ENCODE measurements at regions not wholly inside any gene's neighbourhood (a gene's known extent, or its start where the extent isn't known, plus 50 kb on each side); places are given as distances from the start of the nearest gene placed in this dataset.

GRCh38 chr6:87828044-87828443 lies 126.0 kb upstream of the AKIRIN2 start:
- H3K36me3 ChIP-seq (ENCODE audit: insufficient read depth, low read length), result no peaks in the 10 kb centered on the region
- no peak overlapping the region for H3K27ac ChIP-seq
- no peak for TF ChIP-seq FOXP2 (optimal IDR thresholded peaks at IDR 0.05; ENCODE audit: control extremely low read depth, extremely low read length, insufficient read depth)
- TF ChIP-seq POLR2AphosphoS5 (IDR thresholded peaks at IDR 0.05; ENCODE audit: borderline replicate concordance, low read depth, low read length), result no peak
- no peak for TF ChIP-seq EZH2 (IDR thresholded peaks at IDR 0.05)
- H3K4me3 ChIP-seq, result no peak overlapping the region
- H3K9me3 ChIP-seq (ENCODE audit: low read depth, low read length), result no peaks in the 10 kb centered on the region
- no peak overlapping the region for H3K9ac ChIP-seq (ENCODE audit: insufficient read length)
- no peak for DNase-seq (ENCODE audit: low read depth, low spot score)

- Histone ChIP-seq H3K9ac (ENCODE audit: insufficient read length) (no peak overlapping the region), H3K27ac (no peak overlapping the region), H3K9me3 (ENCODE audit: low read depth, low read length) (no peaks in the 10 kb centered on the region), H3K4me3 (no peak overlapping the region), H3K36me3 (ENCODE audit: insufficient read depth, low read length) (no peaks in the 10 kb centered on the region)
- no peak for TF ChIP-seq FOXP2 (optimal IDR thresholded peaks at IDR 0.05; ENCODE audit: control extremely low read depth, extremely low read length, insufficient read depth)
- no peak for DNase-seq (ENCODE audit: low read depth, low spot score)
Observed at GRCh38 chr6:87827346-87827745, 125.3 kb upstream of the AKIRIN2 start.

- Histone ChIP-seq H3K4me3 (no peak overlapping the region), H3K9ac (ENCODE audit: insufficient read length) (no peak overlapping the region), H3K36me3 (ENCODE audit: insufficient read depth, low read length) (no peaks in the 10 kb centered on the region), H3K9me3 (ENCODE audit: low read depth, low read length) (no peaks in the 10 kb centered on the region), H3K27ac (no peak overlapping the region)
- DNase-seq (ENCODE audit: low read depth, low spot score), result no peak
- no peak for TF ChIP-seq FOXP2 (optimal IDR thresholded peaks at IDR 0.05; ENCODE audit: control extremely low read depth, extremely low read length, insufficient read depth)
- TF ChIP-seq POLR2AphosphoS5 (IDR thresholded peaks at IDR 0.05; ENCODE audit: borderline replicate concordance, low read depth, low read length), result no peak
- no peak for TF ChIP-seq EZH2 (IDR thresholded peaks at IDR 0.05)
Observed at GRCh38 chr6:87826424-87826823, 124.4 kb upstream of the AKIRIN2 start.

GRCh38 chr6:87825821-87826221 lies 123.8 kb upstream of the AKIRIN2 start:
- no peaks in the 10 kb centered on the region for H3K36me3 ChIP-seq (ENCODE audit: insufficient read depth, low read length)
- no peak for DNase-seq (ENCODE audit: low read depth, low spot score)
- no peak overlapping the region for H3K27ac ChIP-seq
- no peak overlapping the region for H3K4me3 ChIP-seq
- no peak overlapping the region for H3K9ac ChIP-seq (ENCODE audit: insufficient read length)
- TF ChIP-seq POLR2AphosphoS5 (IDR thresholded peaks at IDR 0.05; ENCODE audit: borderline replicate concordance, low read depth, low read length) (no peak), EZH2 (IDR thresholded peaks at IDR 0.05) (no peak), FOXP2 (optimal IDR thresholded peaks at IDR 0.05; ENCODE audit: control extremely low read depth, extremely low read length, insufficient read depth) (no peak)
- no peaks in the 10 kb centered on the region for H3K9me3 ChIP-seq (ENCODE audit: low read depth, low read length)

- H3K27ac ChIP-seq, result no peak overlapping the region
- no peak overlapping the region for H3K9ac ChIP-seq (ENCODE audit: insufficient read length)
- no peak overlapping the region for H3K4me3 ChIP-seq
- no peaks in the 10 kb centered on the region for H3K9me3 ChIP-seq (ENCODE audit: low read depth, low read length)
- TF ChIP-seq POLR2AphosphoS5 (IDR thresholded peaks at IDR 0.05; ENCODE audit: borderline replicate concordance, low read depth, low read length), result no peak
- no peak for TF ChIP-seq EZH2 (IDR thresholded peaks at IDR 0.05)
- no peak for TF ChIP-seq FOXP2 (optimal IDR thresholded peaks at IDR 0.05; ENCODE audit: control extremely low read depth, extremely low read length, insufficient read depth)
- H3K36me3 ChIP-seq (ENCODE audit: insufficient read depth, low read length), result no peaks in the 10 kb centered on the region
- DNase-seq (ENCODE audit: low read depth, low spot score), result no peak
Observed at GRCh38 chr6:87824958-87825491, 123.0 kb upstream of the AKIRIN2 start.

- TF ChIP-seq POLR2AphosphoS5 (IDR thresholded peaks at IDR 0.05; ENCODE audit: borderline replicate concordance, low read depth, low read length) (no peak), FOXP2 (optimal IDR thresholded peaks at IDR 0.05; ENCODE audit: control extremely low read depth, extremely low read length, insufficient read depth) (no peak)
- Histone ChIP-seq H3K9me3 (ENCODE audit: low read depth, low read length) (no peaks in the 10 kb centered on the region), H3K27ac (no peak overlapping the region)
Observed at GRCh38 chr6:87822011-87822410, 120.0 kb upstream of the AKIRIN2 start.

GRCh38 chr6:87820343-87820984 lies 118.4 kb upstream of the AKIRIN2 start:
- DNase-seq (ENCODE audit: low read depth, low spot score), result no peak
- no peak overlapping the region for H3K27ac ChIP-seq
- H3K9ac ChIP-seq (ENCODE audit: insufficient read length), result no peak overlapping the region

More at GRCh38 chr6:87822011-87822410, 120.0 kb upstream of the AKIRIN2 start:
- H3K36me3 ChIP-seq (ENCODE audit: insufficient read depth, low read length), result no peaks in the 10 kb centered on the region
- no peak overlapping the region for H3K9ac ChIP-seq (ENCODE audit: insufficient read length)
- no peak overlapping the region for H3K4me3 ChIP-seq
- DNase-seq (ENCODE audit: low read depth, low spot score), result no peak

GRCh38 chr6:87817183-87817582 lies 115.2 kb upstream of the AKIRIN2 start:
- Histone ChIP-seq H3K9ac (ENCODE audit: insufficient read length) (no peak overlapping the region), H3K36me3 (ENCODE audit: insufficient read depth, low read length) (no peaks in the 10 kb centered on the region), H3K9me3 (ENCODE audit: low read depth, low read length) (no peaks in the 10 kb centered on the region), H3K27ac (no peak overlapping the region), H3K4me3 (no peak overlapping the region)
- no peak for TF ChIP-seq POLR2AphosphoS5 (IDR thresholded peaks at IDR 0.05; ENCODE audit: borderline replicate concordance, low read depth, low read length)
- no peak for DNase-seq (ENCODE audit: low read depth, low spot score)

More at GRCh38 chr6:87820343-87820984, 118.4 kb upstream of the AKIRIN2 start:
- TF ChIP-seq POLR2AphosphoS5 (IDR thresholded peaks at IDR 0.05; ENCODE audit: borderline replicate concordance, low read depth, low read length) (no peak), EZH2 (IDR thresholded peaks at IDR 0.05) (no peak), FOXP2 (optimal IDR thresholded peaks at IDR 0.05; ENCODE audit: control extremely low read depth, extremely low read length, insufficient read depth) (no peak)
- Histone ChIP-seq H3K36me3 (ENCODE audit: insufficient read depth, low read length) (no peaks in the 10 kb centered on the region), H3K4me3 (no peak overlapping the region), H3K9me3 (ENCODE audit: low read depth, low read length) (no peaks in the 10 kb centered on the region)

- no peak for TF ChIP-seq EZH2 (IDR thresholded peaks at IDR 0.05)
- no peak for TF ChIP-seq POLR2AphosphoS5 (IDR thresholded peaks at IDR 0.05; ENCODE audit: borderline replicate concordance, low read depth, low read length)
- TF ChIP-seq FOXP2 (optimal IDR thresholded peaks at IDR 0.05; ENCODE audit: control extremely low read depth, extremely low read length, insufficient read depth), result no peak
- no peak overlapping the region for H3K9ac ChIP-seq (ENCODE audit: insufficient read length)
- no peak overlapping the region for H3K27ac ChIP-seq
- no peaks in the 10 kb centered on the region for H3K9me3 ChIP-seq (ENCODE audit: low read depth, low read length)
- no peak overlapping the region for H3K4me3 ChIP-seq
- H3K36me3 ChIP-seq (ENCODE audit: insufficient read depth, low read length), result no peaks in the 10 kb centered on the region
- no peak for DNase-seq (ENCODE audit: low read depth, low spot score)
Observed at GRCh38 chr6:87815449-87815848, 113.4 kb upstream of the AKIRIN2 start.

Measured in SK-N-MC (cell line).